ENCODE measurements at regions not wholly inside any gene's neighbourhood (a gene's known extent, or its start where the extent isn't known, plus 50 kb on each side); places are given as distances from the start of the nearest gene placed in this dataset.

DNA sequence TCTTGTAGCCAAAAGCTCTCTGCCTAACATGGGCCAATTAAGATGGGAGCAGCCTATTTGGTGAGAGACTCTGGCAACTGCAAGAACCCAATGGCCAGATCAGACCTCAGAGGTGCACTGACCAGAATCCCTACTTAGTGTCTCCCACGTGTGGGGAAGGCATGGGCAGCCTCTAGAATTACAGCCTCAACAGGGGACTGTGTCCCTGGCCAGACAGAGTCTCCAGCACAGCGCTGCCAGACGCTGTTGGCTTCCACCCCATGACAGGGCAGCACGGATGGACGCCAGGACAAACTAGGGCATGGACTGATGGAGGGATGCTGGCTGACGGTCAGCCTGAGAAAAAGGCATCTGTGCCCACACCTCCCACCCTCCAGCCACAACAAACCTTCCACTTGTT lies 729.3 kb upstream of the AUTS2 start:
- H3K27me3 ChIP-seq (ENCODE audit: control insufficient read depth, insufficient read depth, low read length) = no peaks in the 10 kb centered on the region
- no peaks in the 10 kb centered on the region for H3K9me1 ChIP-seq (ENCODE audit: insufficient read depth, low read length)
- no peak overlapping the region for H4K5ac ChIP-seq (ENCODE audit: low read depth, low read length)
- DNase-seq (no peak), ATAC-seq (ENCODE audit: low read depth) (no peak)
- H3K14ac ChIP-seq (replicated peaks; ENCODE audit: low read depth, low read length) = no peak overlapping the region
- H3K79me1 ChIP-seq (ENCODE audit: low read depth in 1 of 2, low read length in 2 of 2) = no peaks in the 10 kb centered on the region
- no peak overlapping the region for H2BK5ac ChIP-seq (ENCODE audit: low read depth, low read length, poor library complexity, severe bottlenecking)
- dilution Hi-C loops (cut with HindIII; ENCODE audit: low sequenced_read_pairs, unreplicated experiment) = no loop called here
- ChIA-PET CTCF (no interaction called here), POLR2A (ENCODE audit: unreplicated experiment) (no interaction called here)
- H4K91ac ChIP-seq (ENCODE audit: insufficient read depth, low read depth, low read length) = no peak overlapping the region
- no peak overlapping the region for H2AK5ac ChIP-seq (ENCODE audit: low read depth, low read length)
- no peak overlapping the region for H4K8ac ChIP-seq (ENCODE audit: low read depth in 2 of 2, low read length in 2 of 2)
- H3K4me2 ChIP-seq (ENCODE audit: low read depth, low read length) = no peak overlapping the region
- no peak for TF ChIP-seq RFX5 (IDR thresholded peaks at IDR 0.05; ENCODE audit: low read depth, low read length)
- no peak for TF ChIP-seq MAFK (IDR thresholded peaks at IDR 0.05; ENCODE audit: low read depth, low read length)
- no peak for TF ChIP-seq BHLHE40 (IDR thresholded peaks at IDR 0.05; ENCODE audit: low read depth, low read length)
- TF ChIP-seq NFE2L2 (IDR thresholded peaks at IDR 0.05; ENCODE audit: low read depth, low read length) = no peak
- no peak for TF ChIP-seq MXI1 (IDR thresholded peaks at IDR 0.05; ENCODE audit: borderline replicate concordance, low read depth, low read length)
- TF ChIP-seq, protein P1, sequence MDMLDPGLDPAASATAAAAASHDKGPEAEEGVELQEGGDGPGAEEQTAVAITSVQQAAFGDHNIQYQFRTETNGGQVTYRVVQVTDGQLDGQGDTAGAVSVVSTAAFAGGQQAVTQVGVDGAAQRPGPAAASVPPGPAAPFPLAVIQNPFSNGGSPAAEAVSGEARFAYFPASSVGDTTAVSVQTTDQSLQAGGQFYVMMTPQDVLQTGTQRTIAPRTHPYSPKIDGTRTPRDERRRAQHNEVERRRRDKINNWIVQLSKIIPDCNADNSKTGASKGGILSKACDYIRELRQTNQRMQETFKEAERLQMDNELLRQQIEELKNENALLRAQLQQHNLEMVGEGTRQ (IDR thresholded peaks at IDR 0.05; ENCODE audit: low read depth, low read length) = no peak
- TF ChIP-seq RCOR1 (IDR thresholded peaks at IDR 0.05; ENCODE audit: insufficient replicate concordance, low read length) = no peak
- TF ChIP-seq, protein P2, sequence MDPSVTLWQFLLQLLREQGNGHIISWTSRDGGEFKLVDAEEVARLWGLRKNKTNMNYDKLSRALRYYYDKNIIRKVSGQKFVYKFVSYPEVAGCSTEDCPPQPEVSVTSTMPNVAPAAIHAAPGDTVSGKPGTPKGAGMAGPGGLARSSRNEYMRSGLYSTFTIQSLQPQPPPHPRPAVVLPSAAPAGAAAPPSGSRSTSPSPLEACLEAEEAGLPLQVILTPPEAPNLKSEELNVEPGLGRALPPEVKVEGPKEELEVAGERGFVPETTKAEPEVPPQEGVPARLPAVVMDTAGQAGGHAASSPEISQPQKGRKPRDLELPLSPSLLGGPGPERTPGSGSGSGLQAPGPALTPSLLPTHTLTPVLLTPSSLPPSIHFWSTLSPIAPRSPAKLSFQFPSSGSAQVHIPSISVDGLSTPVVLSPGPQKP (IDR thresholded peaks at IDR 0.05; ENCODE audit: borderline replicate concordance, low read depth, low read length) = no peak
- no peak for TF ChIP-seq CEBPB (IDR thresholded peaks at IDR 0.05; ENCODE audit: low read depth, low read length)
- TF ChIP-seq FOS (IDR thresholded peaks at IDR 0.05; ENCODE audit: low read depth, low read length) = no peak
- no peak for TF ChIP-seq POLR2A (IDR thresholded peaks at IDR 0.05; ENCODE audit: low read depth, low read length)
- TF ChIP-seq CHD1 (IDR thresholded peaks at IDR 0.05; ENCODE audit: low read depth, low read length) = no peak
- 0% methylated on average over 1 of the region's 6 CpGs; no CpG with 5 or more reads in 1 of the 2 experiments for WGBS, 2 experiments (ENCODE audit: extremely low coverage in 2 of 2, insufficient read length in 1 of 2)
- H2BK120ac ChIP-seq (ENCODE audit: low read depth, low read length) = no peak overlapping the region
- no peak overlapping the region for H3K4ac ChIP-seq (ENCODE audit: low read depth, low read length)
- no peak overlapping the region for H3K4me3 ChIP-seq (ENCODE audit: insufficient read depth, low read depth, low read length)
- no peak overlapping the region for H3K23ac ChIP-seq (ENCODE audit: low read depth, low read length)
- in situ Hi-C loops (cut with MboI; ENCODE audit: low sequenced_read_pairs) = no loop called here
- no peak overlapping the region for H3K56ac ChIP-seq (ENCODE audit: extremely low read depth, insufficient read depth, low read length)
- no peaks in the 10 kb centered on the region for H4K20me1 ChIP-seq (ENCODE audit: insufficient read depth, low read length)
- no peaks in the 10 kb centered on the region for H3K4me1 ChIP-seq (ENCODE audit: control insufficient read depth, insufficient read depth, low read length)
- no TSS peak for BruUV-seq (replicated peaks)
- intact Hi-C loops (cut with micrococcal nuclease) = no loop called here
- no peak overlapping the region for H2BK15ac ChIP-seq (ENCODE audit: low read depth, low read length)
- H3K36me3 ChIP-seq (ENCODE audit: control insufficient read depth, insufficient read depth, low read length) = no peaks in the 10 kb centered on the region
- peak overlapping the region; percentile 9 for H2AK9ac ChIP-seq (replicated peaks; ENCODE audit: low read depth, low read length, poor library complexity)
- peaks cover 7% of the 10 kb centered on the region for H3K9me3 ChIP-seq (ENCODE audit: control insufficient read depth, insufficient read depth, low read length)
- no peak overlapping the region for H2AFZ ChIP-seq (replicated peaks; ENCODE audit: low read length, poor library complexity)
- no peak overlapping the region for H3K27ac ChIP-seq (ENCODE audit: insufficient read depth, low read length)
- H3K18ac ChIP-seq (ENCODE audit: low read depth, low read length) = no peak overlapping the region
- H3K9ac ChIP-seq (ENCODE audit: low read depth, low read length) = no peak overlapping the region
- H2BK20ac ChIP-seq (ENCODE audit: low read depth, low read length) = no peak overlapping the region

Measured in IMR-90 (cell line).